GM12878 (cell line): ENCODE measurements at regions not wholly inside any gene's neighbourhood (a gene's known extent, or its start where the extent isn't known, plus 50 kb on each side); places are given as distances from the start of the nearest gene placed in this dataset.

Experiments
- ATAC-seq: fragments of 200-7000 bp; cut with Tn5 transposase; 3 replicates; pipeline ENCODE4 v1.9.1; 2020; ENCODE audit warnings: mild to moderate bottlenecking, moderate library complexity
- BruUV-seq: library from RNA; stranded (reverse); fragments of 400-500 nt; replicated peaks from 2 replicates; lab custom pipeline; 2021; lab: Mats Ljungman, UMichigan
- CTCF ChIA-PET: fragments of 300-600 bp; sonication (Branson Sonifier 250); formaldehyde crosslinking; extraction: SDS; loops from one replicate; lab custom pipeline; 2021; ENCODE audit warnings: inconsistent platforms; lab: Yijun Ruan, JAX
- POLR2A ChIA-PET: fragments of 350-600 bp; formaldehyde crosslinking; extraction: SDS; loops from one replicate; lab custom pipeline; 2021; ENCODE audit warnings: inconsistent platforms; lab: Charles Lee
- RAD21 ChIA-PET: fragments of 300-600 bp; sonication (Branson Sonifier 250); formaldehyde crosslinking; loops from one replicate; lab custom pipeline; 2023; ENCODE audit warnings: antibody characterized with exemption; ENCODE audit not compliant: unreplicated experiment; lab: Charles Lee
- SMC1A ChIA-PET: fragments of 300-600 bp; sonication (Branson Sonifier 250); formaldehyde crosslinking; loops from one replicate; lab custom pipeline; 2023; ENCODE audit not compliant: unreplicated experiment, uncharacterized antibody; lab: Charles Lee
- DNase-seq: peaks from one replicate; pipeline ENCODE4 v3.0.0-alpha.2; 2011; ENCODE audit warnings: low read depth, low spot score
- FAIRE-seq: peaks from 3 replicates; lab custom pipeline; 2011; peaks lifted over from hg19 to GRCh38; lab: Jason Lieb, UNC
- H2AFZ ChIP-seq: 2 replicates; pipeline ENCODE4 v1.6.0; 2011; ENCODE audit warnings: low read depth, low read length, control low read depth; ENCODE audit not compliant: control insufficient read depth
- H3K27ac ChIP-seq: 2 replicates; pipeline ENCODE4 v1.5.1; 2011; ENCODE audit warnings: control low read depth; ENCODE audit not compliant: control insufficient read depth, insufficient read depth
- H3K27me3 ChIP-seq, 2 experiments: replicated peaks in 1 of 2; 2 replicates each; pipeline versions ENCODE4 v1.6.0 to v1.6.1; 2011; ENCODE audit warnings: low read length in 1 of 2; ENCODE audit not compliant: control insufficient read depth in 2 of 2, insufficient read depth in 2 of 2
- H3K36me3 ChIP-seq, 2 experiments: 2 replicates each; pipeline ENCODE4 v1.5.1; 2011; ENCODE audit warnings: low read length in 1 of 2; ENCODE audit not compliant: control insufficient read depth in 2 of 2, insufficient read depth in 2 of 2
- H3K4me1 ChIP-seq: 2 replicates; pipeline ENCODE4 v1.6.1; 2011; ENCODE audit warnings: mild to moderate bottlenecking, low read length, moderate library complexity, mixed read lengths; ENCODE audit not compliant: control insufficient read depth, insufficient read depth
- H3K4me2 ChIP-seq: 2 replicates; pipeline ENCODE4 v1.6.0; 2011; ENCODE audit warnings: control low read depth; ENCODE audit not compliant: control insufficient read depth, insufficient read depth
- H3K4me3 ChIP-seq: fragments of 200-600 bp; sonication (generic); 2 replicates; pipeline ENCODE4 v1.5.1; 2016
- H3K79me2 ChIP-seq: 2 replicates; pipeline ENCODE4 v1.6.0; 2011; ENCODE audit warnings: low read length; ENCODE audit not compliant: control insufficient read depth, insufficient read depth
- H3K9ac ChIP-seq: 2 replicates; pipeline ENCODE4 v1.8.0; 2011; ENCODE audit warnings: low read length, control low read depth, mixed read lengths; ENCODE audit not compliant: control insufficient read depth, insufficient read depth
- H3K9me3 ChIP-seq: replicated peaks from 3 replicates; pipeline ENCODE4 v1.5.1; 2011; ENCODE audit warnings: mild to moderate bottlenecking, low read length; ENCODE audit not compliant: control insufficient read depth, insufficient read depth
- H4K20me1 ChIP-seq: 2 replicates; pipeline ENCODE4 v1.6.0; 2011; ENCODE audit not compliant: control insufficient read depth, insufficient read depth
- BCL11A ChIP-seq: IDR thresholded peaks from 2 replicates; pipeline ENCODE4 v1.6.1; 2011; ENCODE audit warnings: low read depth, low read length
- CBFB ChIP-seq: IDR thresholded peaks from 2 replicates; pipeline ENCODE4 v1.6.1; 2016; ENCODE audit warnings: antibody characterized with exemption, low read depth
- FOXM1 ChIP-seq: IDR thresholded peaks from 2 replicates; pipeline ENCODE4 v1.6.1; 2012; ENCODE audit warnings: low read depth, mild to moderate bottlenecking, inconsistent platforms, low read length, moderate library complexity
- HDAC2 ChIP-seq: fragments of 200-600 bp; sonication (generic); IDR thresholded peaks from 2 replicates; pipeline ENCODE4 v1.6.1; 2017
- JUNB ChIP-seq: IDR thresholded peaks from 2 replicates; pipeline ENCODE4 v1.6.1; 2016; ENCODE audit warnings: antibody characterized with exemption, mild to moderate bottlenecking
- PAX5 ChIP-seq: IDR thresholded peaks from 2 replicates; pipeline ENCODE4 v1.6.1; 2011; ENCODE audit warnings: low read depth, low read length, borderline replicate concordance
- STAT3 ChIP-seq: IDR thresholded peaks from 2 replicates; pipeline ENCODE4 v1.6.1; 2011; ENCODE audit warnings: low read depth, low read length, improper control_type of control experiment
- WRNIP1 ChIP-seq: IDR thresholded peaks from 2 replicates; pipeline ENCODE4 v1.6.1; 2011; ENCODE audit warnings: low read depth, low read length, improper control_type of control experiment, borderline replicate concordance
- YBX1 ChIP-seq: fragments of 450-650 bp; IDR thresholded peaks from 2 replicates; pipeline ENCODE4 v1.6.1; 2016; ENCODE audit warnings: antibody characterized with exemption
- ZBED1 ChIP-seq: IDR thresholded peaks from 2 replicates; pipeline ENCODE4 v1.6.1; 2016; ENCODE audit warnings: borderline replicate concordance
- WGBS: methylation state at CpG from one replicate; pipeline ENCODE4 v1.1.6; 2016; ENCODE audit warnings: low lambda C conversion rate; ENCODE audit not compliant: insufficient replicate concordance, insufficient coverage; ENCODE audit errors: missing lambda C conversion rate; 5-methylcytosine and 5-hydroxymethylcytosine counted together
- in situ Hi-C: fragments of 300-500 bp; cut with MboI; formaldehyde crosslinking; loops from 9 replicates; pipeline ENCODE4 v1.14.3; 2018; ENCODE audit warnings: mixed read lengths
- intact Hi-C: fragments of 100-400 bp; cut with micrococcal nuclease; formaldehyde crosslinking; loops from one replicate; pipeline ENCODE4 v1.14.2; 2022; ENCODE audit not compliant: unreplicated experiment
- TF ChIP-seq, protein P1 (sequence below): fragments of 450-650 bp; IDR thresholded peaks from 2 replicates; pipeline ENCODE4 v1.6.1; 2018; ENCODE audit warnings: mild to moderate bottlenecking, low read depth, moderate library complexity; ENCODE audit not compliant: partially characterized antibody

DNA sequence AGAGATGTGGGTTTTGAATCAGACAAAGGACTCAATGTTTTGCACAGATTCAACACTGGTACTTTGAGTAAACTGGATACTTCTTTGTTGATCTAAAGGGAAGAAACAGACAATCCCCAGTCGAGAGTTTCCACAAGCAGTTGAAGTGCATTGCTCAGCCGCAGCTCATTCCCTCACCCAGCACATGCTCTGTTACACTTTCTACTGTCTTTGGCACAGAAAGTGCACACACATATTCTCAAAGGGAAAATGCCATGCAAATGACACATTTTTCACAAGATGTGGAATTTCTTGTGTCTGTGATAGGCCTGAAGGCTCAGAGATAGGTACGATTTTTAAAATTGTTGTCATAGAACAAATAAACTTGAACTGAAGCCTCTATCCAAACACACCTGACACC is 258.9 kb upstream of the TRIB2 start:
- RAD21 ChIA-PET: no interaction called here
- H2AFZ ChIP-seq: no peak overlapping the region
- no peaks in the 10 kb centered on the region for H3K4me1 ChIP-seq
- no peak overlapping the region for H3K4me2 ChIP-seq
- in situ Hi-C loops: no loop called here
- CTCF ChIA-PET: no interaction called here
- BruUV-seq: no TSS peak
- H3K9ac ChIP-seq: no peak overlapping the region
- H3K36me3 ChIP-seq: no peaks in the 10 kb centered on the region
- H4K20me1 ChIP-seq: no peaks in the 10 kb centered on the region
- TF ChIP-seq STAT3: no peak
- TF ChIP-seq HDAC2: no peak
- DNase-seq (no peak), ATAC-seq (no peak), FAIRE-seq (no peak)
- WGBS: 100% methylated on average over 3 of the region's 3 CpGs
- H3K27me3 ChIP-seq: no peaks in the 10 kb centered on the region
- SMC1A ChIA-PET: no interaction called here
- H3K79me2 ChIP-seq: no peaks in the 10 kb centered on the region
- H3K4me3 ChIP-seq: no peak overlapping the region
- intact Hi-C loops: no loop called here
- no peak overlapping the region for H3K27ac ChIP-seq
- POLR2A ChIA-PET: interaction anchor here (0.6 kb wide), 1 partner anchor 20 kb away, joined by 3 read pairs; no protein-coding TSS in a partner anchor
- no peaks in the 10 kb centered on the region for H3K9me3 ChIP-seq

DNA sequence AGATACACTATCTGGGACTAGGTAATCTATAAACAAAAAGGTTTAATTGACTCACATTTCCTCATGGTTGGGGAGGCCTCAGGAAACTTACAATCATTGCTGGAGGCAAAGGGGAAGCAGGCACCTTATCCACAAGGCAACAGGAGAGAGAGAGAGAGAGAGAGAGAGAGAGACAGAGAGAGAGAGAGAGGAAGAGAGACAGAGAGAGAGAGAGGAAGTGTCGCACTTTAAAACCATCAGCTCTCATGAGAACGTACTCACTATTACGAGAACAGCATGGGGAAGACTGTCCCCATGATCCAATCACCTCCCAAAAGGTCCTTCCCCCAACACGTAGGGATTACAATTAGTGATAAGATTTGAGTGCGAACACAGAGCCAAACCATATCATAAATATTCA is 253.5 kb upstream of the TRIB2 start:
- ChIA-PET SMC1A (interaction anchor here (0.6 kb wide), 1 partner anchor 12 kb away, joined by 3 read pairs; no protein-coding TSS in a partner anchor), RAD21 (no interaction called here), CTCF (interaction anchor here (0.7 kb wide), 1 partner anchor 20 kb away, joined by 3 read pairs; no protein-coding TSS in a partner anchor), POLR2A (no interaction called here)
- FAIRE-seq: no peak
- Histone ChIP-seq H3K9me3 (no peaks in the 10 kb centered on the region), H3K4me3 (no peak overlapping the region), H3K27me3 (no peaks in the 10 kb centered on the region), H3K27ac (no peak overlapping the region), H4K20me1 (no peaks in the 10 kb centered on the region), H3K36me3 (no peaks in the 10 kb centered on the region), H2AFZ (no peak overlapping the region), H3K4me1 (no peaks in the 10 kb centered on the region), H3K9ac (no peak overlapping the region), H3K79me2 (no peaks in the 10 kb centered on the region), H3K4me2 (no peak overlapping the region)
- no peak for ATAC-seq
- no peak for DNase-seq
- in situ Hi-C loops (no loop called here), intact Hi-C loops (no loop called here)
- BruUV-seq: no TSS peak
- TF ChIP-seq, protein P1, sequence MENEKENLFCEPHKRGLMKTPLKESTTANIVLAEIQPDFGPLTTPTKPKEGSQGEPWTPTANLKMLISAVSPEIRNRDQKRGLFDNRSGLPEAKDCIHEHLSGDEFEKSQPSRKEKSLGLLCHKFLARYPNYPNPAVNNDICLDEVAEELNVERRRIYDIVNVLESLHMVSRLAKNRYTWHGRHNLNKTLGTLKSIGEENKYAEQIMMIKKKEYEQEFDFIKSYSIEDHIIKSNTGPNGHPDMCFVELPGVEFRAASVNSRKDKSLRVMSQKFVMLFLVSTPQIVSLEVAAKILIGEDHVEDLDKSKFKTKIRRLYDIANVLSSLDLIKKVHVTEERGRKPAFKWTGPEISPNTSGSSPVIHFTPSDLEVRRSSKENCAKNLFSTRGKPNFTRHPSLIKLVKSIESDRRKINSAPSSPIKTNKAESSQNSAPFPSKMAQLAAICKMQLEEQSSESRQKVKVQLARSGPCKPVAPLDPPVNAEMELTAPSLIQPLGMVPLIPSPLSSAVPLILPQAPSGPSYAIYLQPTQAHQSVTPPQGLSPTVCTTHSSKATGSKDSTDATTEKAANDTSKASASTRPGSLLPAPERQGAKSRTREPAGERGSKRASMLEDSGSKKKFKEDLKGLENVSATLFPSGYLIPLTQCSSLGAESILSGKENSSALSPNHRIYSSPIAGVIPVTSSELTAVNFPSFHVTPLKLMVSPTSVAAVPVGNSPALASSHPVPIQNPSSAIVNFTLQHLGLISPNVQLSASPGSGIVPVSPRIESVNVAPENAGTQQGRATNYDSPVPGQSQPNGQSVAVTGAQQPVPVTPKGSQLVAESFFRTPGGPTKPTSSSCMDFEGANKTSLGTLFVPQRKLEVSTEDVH: no peak
- no peak for TF ChIP-seq ZBED1
- no peak for TF ChIP-seq WRNIP1
- no peak for TF ChIP-seq PAX5
- TF ChIP-seq JUNB: no peak
- TF ChIP-seq YBX1: no peak
- no peak for TF ChIP-seq BCL11A
- no peak for TF ChIP-seq FOXM1
- no peak for TF ChIP-seq CBFB
- 75% methylated on average over 5 of the region's 5 CpGs for WGBS
